Heart right ventricle (tissue), 16 donors: ENCODE measurements at regions not wholly inside any gene's neighbourhood (a gene's known extent, or its start where the extent isn't known, plus 50 kb on each side); places are given as distances from the start of the nearest gene placed in this dataset.
A peak's percentile ranks its signal among the peaks of the same experiment; 100 is the strongest.

ENCODE experiments used
- ATAC-seq, 8 donors: fragments of 200-7000 bp; cut with Tn5 transposase; one replicate each; pipeline ENCODE4 v1.9.1; 2020; ENCODE audit warnings: mild to moderate bottlenecking in 8 of 8, moderate library complexity in 8 of 8, moderate number of reproducible peaks in 1 of 8
- DNase-seq, 2 donors: peaks; one replicate each; pipeline ENCODE4 v3.0.0-alpha.2; 2020
- H3K27ac ChIP-seq, 10 donors: fragments of 200-600 bp; sonication (generic) in 2 of 10; one replicate each; pipeline versions ENCODE4 v1.5.0 to v1.8.0; 2020 to 2022; ENCODE audit warnings: mild to moderate bottlenecking in 3 of 10
- H3K27me3 ChIP-seq, 7 donors: fragments of 200-600 bp; one replicate each; pipeline ENCODE4 v1.8.0; 2021 to 2022; ENCODE audit warnings: mild to moderate bottlenecking in 2 of 7
- H3K36me3 ChIP-seq, 9 donors: fragments of 200-600 bp; sonication (generic) in 1 of 9; one replicate each; pipeline versions ENCODE4 v1.5.0 to v1.8.0; 2020 to 2022; ENCODE audit warnings: mild to moderate bottlenecking in 2 of 9
- H3K4me1 ChIP-seq, 9 donors: fragments of 200-600 bp; sonication (generic) in 1 of 9; one replicate each; pipeline versions ENCODE4 v1.5.0 to v1.8.0; 2020 to 2022; ENCODE audit warnings: mild to moderate bottlenecking in 4 of 9
- H3K4me3 ChIP-seq, 10 donors: fragments of 200-600 bp; sonication (generic) in 2 of 10; one replicate each; pipeline versions ENCODE4 v1.5.0 to v1.8.0; 2020 to 2022; ENCODE audit warnings: mild to moderate bottlenecking in 7 of 10, moderate library complexity in 2 of 10
- H3K9me3 ChIP-seq, 11 donors: fragments of 200-600 bp in 10 of 11; sonication (generic) in 2 of 11; one replicate each; pipeline versions ENCODE4 v1.5.0 to v1.8.0; 2013 to 2022; ENCODE audit warnings: mild to moderate bottlenecking in 2 of 11, control low read depth in 1 of 11, moderate library complexity in 1 of 11
- CTCF ChIP-seq, 9 donors: fragments of 200-600 bp; sonication (generic) in 2 of 9; IDR thresholded peaks; one replicate each; pipeline versions ENCODE4 v1.5.0 to v1.8.0; 2021 to 2022; ENCODE audit warnings: antibody characterized with exemption in 9 of 9, mild to moderate bottlenecking in 5 of 9, moderate library complexity in 1 of 9
- WGBS, 2 donors: extraction: QIAGEN DNeasy Blood & Tissue Kit; methylation state at CpG; one replicate each; pipeline ENCODE4 v1.1.7; 2013; ENCODE audit warnings: inconsistent platforms in 1 of 2; 5-methylcytosine and 5-hydroxymethylcytosine counted together
- intact Hi-C, 10 donors: fragments of 100-400 bp; cut with DNase I; formaldehyde crosslinking; loops; one replicate each; pipeline versions ENCODE4 v1.11.1 to v1.14.2; 2022
- donor health status: Arrhythmogenic right ventricular cardiomyopathy.
- donor health status: ischemic (EF 13 %, LVEDD 7.1; RV severe dilation, severe dysfunction).
- donor health status: healthy with polysubstance abuse.
- donor health status: DM: no; HTN: yes; CAD: no.
- donor health status: DM: no; HTN: no; CAD: no.
- donor health status: ischemic (EF 25% LVEDD 6.9; RV normal size, moderate dysfunction).
- donor health status: ischemic (EF 25% LVEDD 5.7; RV mildly dilated, moderate dysfunction).
- donor health status: healthy.
- donor health status: DM: yes; HTN: yes; CAD: no.
- donor health status: Ischemic cardiomyopathy.
- donor health status: ischemic (EF 35%, LVEDD 5.7; RV mildly dilated, moderate dysfunction).
- donor health status: nonischemic (EF 11% LVEDD 7.7; RV severe dilation, severe dysfunction).
- donor health status: DM: yes; HTN: yes; CAD: no.
- donor health status: PGD.
- donor health status: ischemic (EF 29% LVEDD 5.4; RV normal size, mild dysfunction).
- donor health status: nonischemic (EF 23%, LVEDD 6.1; RV moderate dilation, normal function).

- no peaks in the 10 kb centered on the region for H3K4me1 ChIP-seq
- peak overlapping the region in 2 of 10 donors; percentile 11 to 13 for H3K27ac ChIP-seq
- 58 to 63% methylated on average over 1 of the region's 1 CpG for WGBS, 2 donors
- H3K27me3 ChIP-seq = peaks cover 0 to 15% (median 0%) of the 10 kb centered on the region in 7 donors
- H3K36me3 ChIP-seq = no peaks in the 10 kb centered on the region
- TF ChIP-seq CTCF (IDR thresholded peaks at IDR 0.05) = no peak
- peak in 3 of 8 donors; percentile 59 to 77 (median 60) for ATAC-seq
- no peak overlapping the region for H3K4me3 ChIP-seq
- H3K9me3 ChIP-seq = no peaks in the 10 kb centered on the region
- no peak for DNase-seq
- intact Hi-C loops = no loop called here
Observed at GRCh38 chr19:31583148-31583547, 233.9 kb upstream of the TSHZ3 start.

GRCh38 chr19:31586282-31586681 lies 237.0 kb upstream of the TSHZ3 start:
- 73 to 75% methylated on average over 3 of the region's 3 CpGs for WGBS, 2 donors
- ATAC-seq = no peak
- no peak for TF ChIP-seq CTCF (IDR thresholded peaks at IDR 0.05)

GRCh38 chr19:31589109-31589508 lies 239.9 kb upstream of the TSHZ3 start:
- 71 to 81% methylated on average over 7 of the region's 7 CpGs for WGBS, 2 donors
- intact Hi-C loops = no loop called here

More at GRCh38 chr19:31586282-31586681, 237.0 kb upstream of the TSHZ3 start:
- H3K4me3 ChIP-seq = no peak overlapping the region
- no peak overlapping the region for H3K27ac ChIP-seq
- H3K4me1 ChIP-seq = no peaks in the 10 kb centered on the region
- H3K36me3 ChIP-seq = no peaks in the 10 kb centered on the region
- DNase-seq = no peak
- peaks cover 0 to 18% (median 4%) of the 10 kb centered on the region in 7 donors for H3K27me3 ChIP-seq
- H3K9me3 ChIP-seq = no peaks in the 10 kb centered on the region
- intact Hi-C loops = no loop called here

GRCh38 chr19:31591258-31591657 lies 242.0 kb upstream of the TSHZ3 start:
- Histone ChIP-seq H3K4me1 (no peaks in the 10 kb centered on the region), H3K36me3 (no peaks in the 10 kb centered on the region), H3K27ac (no peak overlapping the region), H3K27me3 (peaks cover 0 to 19% (median 9%) of the 10 kb centered on the region in 7 donors), H3K9me3 (no peaks in the 10 kb centered on the region), H3K4me3 (no peak overlapping the region)
- no peak for ATAC-seq
- WGBS, 2 donors = 100% methylated on average over 1 of the region's 1 CpG
- intact Hi-C loops = no loop called here
- no peak for DNase-seq
- no peak for TF ChIP-seq CTCF (IDR thresholded peaks at IDR 0.05)

More at GRCh38 chr19:31589109-31589508, 239.9 kb upstream of the TSHZ3 start:
- H3K9me3 ChIP-seq = no peaks in the 10 kb centered on the region
- DNase-seq (no peak), ATAC-seq (no peak)
- no peak for TF ChIP-seq CTCF (IDR thresholded peaks at IDR 0.05)
- no peak overlapping the region for H3K4me3 ChIP-seq
- H3K36me3 ChIP-seq = no peaks in the 10 kb centered on the region
- no peak overlapping the region for H3K27ac ChIP-seq
- H3K4me1 ChIP-seq = no peaks in the 10 kb centered on the region
- peaks cover 0 to 19% (median 9%) of the 10 kb centered on the region in 7 donors for H3K27me3 ChIP-seq
